Kidney (tissue), 13 donors: ENCODE measurements at regions not wholly inside any gene's neighbourhood (a gene's known extent, or its start where the extent isn't known, plus 50 kb on each side); places are given as distances from the start of the nearest gene placed in this dataset.

Experiments used
- DNase-seq, 5 donors: peaks; one replicate each; pipeline ENCODE4 v3.0.0-alpha.2; 2013 to 2020
- FAIRE-seq: peaks from 2 replicates; lab custom pipeline; 2012; peaks lifted over from hg19 to GRCh38; lab: Jason Lieb, UNC
- H3K27ac ChIP-seq, 2 donors: one replicate each; pipeline ENCODE4 v1.7.0; 2013; ENCODE audit warnings: low read depth in 2 of 2, low read length in 2 of 2, inconsistent platforms in 1 of 2
- H3K27me3 ChIP-seq: one replicate; pipeline ENCODE4 v1.7.1; 2013; ENCODE audit warnings: low read length, inconsistent platforms; ENCODE audit not compliant: control insufficient read depth, insufficient read depth
- H3K36me3 ChIP-seq, 3 donors: one replicate each; pipeline versions ENCODE4 v1.7.0 to v1.7.1; 2013; ENCODE audit warnings: low read length in 3 of 3, control low read depth in 1 of 3, inconsistent platforms in 1 of 3; ENCODE audit not compliant: insufficient read depth in 3 of 3, control insufficient read depth in 2 of 3
- H3K4me1 ChIP-seq, 3 donors: one replicate each; pipeline versions ENCODE4 v1.7.0 to v1.7.1; 2013; ENCODE audit warnings: low read length in 3 of 3, inconsistent platforms in 1 of 3, low read depth in 1 of 3; ENCODE audit not compliant: control insufficient read depth in 2 of 3, insufficient read depth in 2 of 3
- H3K4me3 ChIP-seq, 3 donors: one replicate each; pipeline versions ENCODE4 v1.7.0 to v1.8.1; 2013; ENCODE audit warnings: low read length in 3 of 3, control low read depth in 1 of 3, inconsistent platforms in 1 of 3
- H3K9ac ChIP-seq, 3 donors: one replicate each; pipeline versions ENCODE4 v1.7.0 to v1.7.1; 2013; ENCODE audit warnings: low read length in 3 of 3, control low read depth in 1 of 3, inconsistent platforms in 1 of 3
- H3K9me3 ChIP-seq, 3 donors: one replicate each; pipeline versions ENCODE4 v1.7.0 to v1.7.1; 2013; ENCODE audit warnings: low read length in 3 of 3, control low read depth in 1 of 3, inconsistent platforms in 1 of 3; ENCODE audit not compliant: control insufficient read depth in 2 of 3, insufficient read depth in 1 of 3
- intact Hi-C: fragments of 100-400 bp; cut with DNase I; formaldehyde crosslinking; loops from one replicate; pipeline ENCODE4 v1.11.1; 2022
- TF ChIP-seq, protein P1 (sequence below): IDR thresholded peaks from 3 replicates; pipeline ENCODE4 v1.5.1; 2012; ENCODE audit warnings: mild to moderate bottlenecking, moderate library complexity, borderline replicate concordance; ENCODE audit not compliant: insufficient read depth; ENCODE audit errors: extremely low read depth
- donor health status: control.
- donor health status: control.
- donor health status: control.
- donor health status: control.
- donor health status: control.
- donor health status: DM: yes; HTN: yes; CAD: no.
- donor health status: Normal renal cell carcinoma (clear cell type).

DNA sequence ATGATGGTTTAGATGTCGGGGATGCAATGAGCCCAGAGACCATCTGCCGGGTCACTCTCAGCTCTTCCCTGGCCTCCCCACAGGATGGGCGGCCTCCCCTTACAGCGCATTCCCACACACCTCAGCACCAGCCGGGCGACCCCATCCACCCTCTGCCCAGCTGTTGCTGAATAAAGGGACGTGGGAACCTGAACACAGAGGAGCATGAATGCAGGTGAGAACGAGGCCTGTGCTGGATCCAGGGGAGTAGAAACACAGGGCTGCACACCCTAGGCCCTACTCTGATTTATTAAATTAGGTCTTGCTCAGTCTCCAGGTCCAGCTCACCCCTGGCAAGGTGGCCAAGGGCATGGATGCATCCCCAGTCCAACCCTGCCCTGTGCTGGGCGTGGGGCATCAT, 180.5 kb downstream of the CTTN start:
- intact Hi-C loops = no loop called here
- DNase-seq (no peak), FAIRE-seq (no peak)
- no peak overlapping the region for H3K4me3 ChIP-seq
- no peaks in the 10 kb centered on the region for H3K27me3 ChIP-seq
- no peaks in the 10 kb centered on the region for H3K4me1 ChIP-seq
- no peaks in the 10 kb centered on the region for H3K9me3 ChIP-seq
- H3K9ac ChIP-seq = no peak overlapping the region
- no peaks in the 10 kb centered on the region for H3K36me3 ChIP-seq
- TF ChIP-seq, protein P1, sequence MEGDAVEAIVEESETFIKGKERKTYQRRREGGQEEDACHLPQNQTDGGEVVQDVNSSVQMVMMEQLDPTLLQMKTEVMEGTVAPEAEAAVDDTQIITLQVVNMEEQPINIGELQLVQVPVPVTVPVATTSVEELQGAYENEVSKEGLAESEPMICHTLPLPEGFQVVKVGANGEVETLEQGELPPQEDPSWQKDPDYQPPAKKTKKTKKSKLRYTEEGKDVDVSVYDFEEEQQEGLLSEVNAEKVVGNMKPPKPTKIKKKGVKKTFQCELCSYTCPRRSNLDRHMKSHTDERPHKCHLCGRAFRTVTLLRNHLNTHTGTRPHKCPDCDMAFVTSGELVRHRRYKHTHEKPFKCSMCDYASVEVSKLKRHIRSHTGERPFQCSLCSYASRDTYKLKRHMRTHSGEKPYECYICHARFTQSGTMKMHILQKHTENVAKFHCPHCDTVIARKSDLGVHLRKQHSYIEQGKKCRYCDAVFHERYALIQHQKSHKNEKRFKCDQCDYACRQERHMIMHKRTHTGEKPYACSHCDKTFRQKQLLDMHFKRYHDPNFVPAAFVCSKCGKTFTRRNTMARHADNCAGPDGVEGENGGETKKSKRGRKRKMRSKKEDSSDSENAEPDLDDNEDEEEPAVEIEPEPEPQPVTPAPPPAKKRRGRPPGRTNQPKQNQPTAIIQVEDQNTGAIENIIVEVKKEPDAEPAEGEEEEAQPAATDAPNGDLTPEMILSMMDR = no peak
- no peak overlapping the region for H3K27ac ChIP-seq

DNA sequence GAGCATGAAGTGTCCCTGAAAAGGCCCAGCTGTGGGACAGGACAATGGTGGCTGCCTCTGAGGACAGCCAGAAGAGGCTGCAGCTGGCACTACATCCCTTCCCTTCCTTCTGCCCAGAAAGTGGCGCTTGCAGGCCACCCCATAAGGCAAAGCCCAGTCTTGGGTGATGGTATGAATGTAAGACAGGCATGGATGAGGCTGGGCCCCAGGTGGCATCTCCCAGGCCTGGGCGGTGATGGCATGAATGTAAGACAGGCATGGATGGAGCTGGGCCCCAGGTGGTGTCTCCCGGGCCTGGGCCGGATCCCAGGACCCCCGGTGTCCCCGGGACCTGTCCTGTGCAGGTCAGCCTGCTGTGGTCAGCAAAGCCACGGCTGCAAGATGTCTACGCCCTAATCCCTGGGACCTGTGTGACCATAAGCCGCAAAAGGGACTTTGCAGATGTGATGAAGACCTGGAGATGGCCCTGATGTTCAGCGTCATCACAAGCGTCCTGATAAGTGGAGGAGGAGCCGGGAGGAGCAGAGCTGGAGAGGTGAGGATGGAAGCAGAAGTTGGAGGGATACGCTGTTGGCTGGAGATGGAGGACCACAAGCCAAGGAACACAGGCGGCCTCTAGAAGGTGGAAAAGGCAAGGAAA, 181.1 kb downstream of the CTTN start:
- no peak overlapping the region for H3K4me3 ChIP-seq
- H3K27ac ChIP-seq = no peak overlapping the region
- FAIRE-seq (no peak), DNase-seq (no peak)
- no peaks in the 10 kb centered on the region for H3K27me3 ChIP-seq
- TF ChIP-seq, protein P1 = no peak
- no peaks in the 10 kb centered on the region for H3K9me3 ChIP-seq
- no peak overlapping the region for H3K9ac ChIP-seq
- intact Hi-C loops = no loop called here
- H3K4me1 ChIP-seq = no peaks in the 10 kb centered on the region
- H3K36me3 ChIP-seq = no peaks in the 10 kb centered on the region

DNA sequence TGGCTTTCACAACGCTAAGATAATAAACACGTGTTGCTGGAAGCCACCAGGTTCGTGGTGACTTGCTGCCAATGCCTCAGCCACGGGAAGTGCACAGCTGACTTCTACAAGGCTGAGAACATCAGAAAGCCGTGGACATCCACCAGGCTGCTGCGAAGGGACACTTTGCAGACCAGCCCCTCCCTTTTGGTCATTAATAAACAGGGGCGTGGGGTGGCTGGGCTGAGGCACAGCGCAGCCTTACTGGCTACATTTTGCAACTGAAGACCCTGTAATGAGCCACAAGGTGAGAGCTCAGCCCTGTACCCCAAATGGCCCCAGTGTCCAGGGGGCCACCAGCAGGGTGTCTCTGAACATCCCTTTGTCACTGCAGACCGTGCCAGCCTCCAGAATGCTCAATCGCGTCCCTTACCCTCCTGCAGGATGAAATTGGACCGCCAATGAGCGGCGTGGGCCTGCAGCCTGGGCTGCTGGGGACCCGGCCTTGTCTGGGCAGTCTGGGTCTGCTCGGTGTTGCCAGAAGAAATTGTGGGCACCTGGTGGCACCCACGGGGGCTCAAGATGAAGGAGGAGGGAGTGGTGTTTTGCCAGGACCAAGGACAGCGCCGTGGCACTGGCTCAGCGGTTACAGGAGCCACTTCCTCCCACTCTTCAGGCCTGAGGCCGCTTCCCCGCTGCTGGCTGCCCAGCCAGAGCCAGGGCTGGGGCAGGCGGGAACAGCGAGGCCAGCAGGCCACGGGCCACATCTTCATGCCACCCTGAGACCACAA, 181.9 kb downstream of the CTTN start:
- Histone ChIP-seq H3K9ac (no peak overlapping the region), H3K36me3 (no peaks in the 10 kb centered on the region), H3K9me3 (no peaks in the 10 kb centered on the region), H3K4me3 (no peak overlapping the region), H3K27me3 (no peaks in the 10 kb centered on the region), H3K27ac (no peak overlapping the region), H3K4me1 (no peaks in the 10 kb centered on the region)
- intact Hi-C loops = no loop called here
- DNase-seq (peak; percentile 44 to 60 (median 56)), FAIRE-seq (no peak)
- TF ChIP-seq, protein P1 = no peak
